PC-9 (cell line): ENCODE measurements at regions not wholly inside any gene's neighbourhood (a gene's known extent, or its start where the extent isn't known, plus 50 kb on each side); places are given as distances from the start of the nearest gene placed in this dataset.

Experiments
- BruUV-seq: library from RNA; stranded (reverse); fragments of 400-500 nt; replicated peaks from 2 replicates; lab custom pipeline; 2021; lab: Mats Ljungman, UMichigan
- CTCF ChIA-PET: fragments of 300-600 bp; sonication (Branson Sonifier 250); formaldehyde crosslinking; loops from one replicate; lab custom pipeline; 2022; ENCODE audit warnings: antibody characterized with exemption; lab: Charles Lee
- POLR2A ChIA-PET: fragments of 300-600 bp; sonication (Branson Sonifier 250); formaldehyde crosslinking; loops from one replicate; lab custom pipeline; 2022; ENCODE audit warnings: antibody characterized with exemption; ENCODE audit not compliant: unreplicated experiment; lab: Charles Lee
- DNase-seq, 2 experiments: peaks; one replicate each; pipeline versions ENCODE4 v3.0.0 to v3.0.0-alpha.2; 2015 to 2022; ENCODE audit warnings: mixed read lengths in 1 of 2
- H2AFZ ChIP-seq: fragments of 200-600 bp; sonication (generic); 2 replicates; pipeline ENCODE4 v1.8.1; 2017; ENCODE audit warnings: antibody characterized with exemption
- H3F3A ChIP-seq: fragments of 200-600 bp; sonication (generic); 2 replicates; pipeline ENCODE4 v1.8.1; 2017; ENCODE audit warnings: antibody characterized with exemption, mild to moderate bottlenecking, low read depth; ENCODE audit not compliant: insufficient read depth
- H3K27ac ChIP-seq: fragments of 200-600 bp; sonication (generic); 2 replicates; pipeline ENCODE4 v1.6.1; 2016; ENCODE audit warnings: mixed run types
- H3K27me3 ChIP-seq: fragments of 200-600 bp; sonication (generic); 2 replicates; pipeline ENCODE4 v1.6.1; 2016; ENCODE audit warnings: low read depth, mixed run types; ENCODE audit not compliant: insufficient read depth
- H3K36me3 ChIP-seq: fragments of 200-600 bp; sonication (generic); 2 replicates; pipeline ENCODE4 v1.6.1; 2016; ENCODE audit warnings: low read depth, mixed run types
- H3K4me1 ChIP-seq: fragments of 200-600 bp; sonication (generic); replicated peaks from 2 replicates; pipeline ENCODE4 v1.6.1; 2016; ENCODE audit warnings: mixed run types; ENCODE audit not compliant: insufficient read depth
- H3K4me2 ChIP-seq: fragments of 200-600 bp; sonication (generic); 2 replicates; pipeline ENCODE4 v1.6.1; 2017; ENCODE audit warnings: mixed run types
- H3K4me3 ChIP-seq: fragments of 200-600 bp; sonication (generic); 2 replicates; pipeline ENCODE4 v1.6.1; 2016; ENCODE audit warnings: mixed run types
- H3K79me2 ChIP-seq: fragments of 200-600 bp; sonication (generic); 2 replicates; pipeline ENCODE4 v1.6.1; 2017; ENCODE audit warnings: low read depth, mixed run types
- H3K9me2 ChIP-seq: fragments of 200-600 bp; sonication (generic); 2 replicates; pipeline ENCODE4 v1.8.1; 2017; ENCODE audit warnings: mild to moderate bottlenecking; ENCODE audit not compliant: insufficient read depth
- H3K9me3 ChIP-seq: fragments of 200-600 bp; sonication (generic); 2 replicates; pipeline ENCODE4 v1.8.1; 2016; ENCODE audit warnings: low read depth; ENCODE audit not compliant: insufficient read depth
- H4K20me1 ChIP-seq: fragments of 200-600 bp; sonication (generic); 2 replicates; pipeline ENCODE4 v1.8.1; 2017; ENCODE audit not compliant: insufficient read depth
- EZH2 ChIP-seq: fragments of 200-600 bp; sonication (generic); IDR thresholded peaks from 2 replicates; pipeline ENCODE4 v1.8.0; 2017; ENCODE audit warnings: antibody characterized with exemption, low read depth
- intact Hi-C: fragments of 100-400 bp; cut with micrococcal nuclease; formaldehyde crosslinking; loops from one replicate; pipeline ENCODE4 v1.10.0; 2022; ENCODE audit not compliant: unreplicated experiment
- TF ChIP-seq, protein P1 (sequence below): fragments of 200-600 bp; sonication (generic); conservative IDR thresholded peaks from 2 replicates; pipeline ENCODE4 v1.6.1; 2017; ENCODE audit warnings: mixed run types, antibody characterized with exemption, mild to moderate bottlenecking, moderate library complexity

DNA sequence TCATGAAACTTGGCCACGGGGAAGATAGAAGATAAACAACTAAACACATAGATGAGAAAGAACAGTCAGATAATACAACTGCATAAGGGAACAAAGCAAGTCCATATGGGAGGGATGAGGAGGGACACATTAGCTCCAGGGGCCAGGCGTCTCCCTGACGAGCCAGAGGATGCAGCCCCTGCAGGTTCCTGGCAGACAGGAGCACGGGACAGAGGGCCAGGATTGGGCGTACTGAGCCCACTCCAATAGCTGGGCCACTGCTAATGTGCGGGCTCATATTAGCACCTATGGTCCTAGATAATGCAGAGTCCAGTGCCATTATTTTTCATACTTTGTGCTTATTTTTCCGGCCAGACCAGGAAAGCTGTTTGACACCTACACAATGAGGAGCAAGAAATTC, 182.9 kb downstream of the ANKRD60 start:
- BruUV-seq: no TSS peak
- Histone ChIP-seq H3K4me1 (no peaks in the 10 kb centered on the region), H3K4me3 (no peak overlapping the region), H2AFZ (no peak overlapping the region), H3K79me2 (no peaks in the 10 kb centered on the region), H3F3A (no peaks in the 10 kb centered on the region), H3K27ac (no peak overlapping the region), H4K20me1 (no peaks in the 10 kb centered on the region), H3K4me2 (no peak overlapping the region), H3K9me3 (no peaks in the 10 kb centered on the region), H3K36me3 (no peaks in the 10 kb centered on the region), H3K27me3 (no peaks in the 10 kb centered on the region), H3K9me2 (no peaks in the 10 kb centered on the region)
- CTCF ChIA-PET: no interaction called here
- DNase-seq: no peak
- POLR2A ChIA-PET: no interaction called here
- no peak for TF ChIP-seq EZH2
- TF ChIP-seq, protein P1, sequence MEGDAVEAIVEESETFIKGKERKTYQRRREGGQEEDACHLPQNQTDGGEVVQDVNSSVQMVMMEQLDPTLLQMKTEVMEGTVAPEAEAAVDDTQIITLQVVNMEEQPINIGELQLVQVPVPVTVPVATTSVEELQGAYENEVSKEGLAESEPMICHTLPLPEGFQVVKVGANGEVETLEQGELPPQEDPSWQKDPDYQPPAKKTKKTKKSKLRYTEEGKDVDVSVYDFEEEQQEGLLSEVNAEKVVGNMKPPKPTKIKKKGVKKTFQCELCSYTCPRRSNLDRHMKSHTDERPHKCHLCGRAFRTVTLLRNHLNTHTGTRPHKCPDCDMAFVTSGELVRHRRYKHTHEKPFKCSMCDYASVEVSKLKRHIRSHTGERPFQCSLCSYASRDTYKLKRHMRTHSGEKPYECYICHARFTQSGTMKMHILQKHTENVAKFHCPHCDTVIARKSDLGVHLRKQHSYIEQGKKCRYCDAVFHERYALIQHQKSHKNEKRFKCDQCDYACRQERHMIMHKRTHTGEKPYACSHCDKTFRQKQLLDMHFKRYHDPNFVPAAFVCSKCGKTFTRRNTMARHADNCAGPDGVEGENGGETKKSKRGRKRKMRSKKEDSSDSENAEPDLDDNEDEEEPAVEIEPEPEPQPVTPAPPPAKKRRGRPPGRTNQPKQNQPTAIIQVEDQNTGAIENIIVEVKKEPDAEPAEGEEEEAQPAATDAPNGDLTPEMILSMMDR: no peak
- intact Hi-C loops: no loop called here

DNA sequence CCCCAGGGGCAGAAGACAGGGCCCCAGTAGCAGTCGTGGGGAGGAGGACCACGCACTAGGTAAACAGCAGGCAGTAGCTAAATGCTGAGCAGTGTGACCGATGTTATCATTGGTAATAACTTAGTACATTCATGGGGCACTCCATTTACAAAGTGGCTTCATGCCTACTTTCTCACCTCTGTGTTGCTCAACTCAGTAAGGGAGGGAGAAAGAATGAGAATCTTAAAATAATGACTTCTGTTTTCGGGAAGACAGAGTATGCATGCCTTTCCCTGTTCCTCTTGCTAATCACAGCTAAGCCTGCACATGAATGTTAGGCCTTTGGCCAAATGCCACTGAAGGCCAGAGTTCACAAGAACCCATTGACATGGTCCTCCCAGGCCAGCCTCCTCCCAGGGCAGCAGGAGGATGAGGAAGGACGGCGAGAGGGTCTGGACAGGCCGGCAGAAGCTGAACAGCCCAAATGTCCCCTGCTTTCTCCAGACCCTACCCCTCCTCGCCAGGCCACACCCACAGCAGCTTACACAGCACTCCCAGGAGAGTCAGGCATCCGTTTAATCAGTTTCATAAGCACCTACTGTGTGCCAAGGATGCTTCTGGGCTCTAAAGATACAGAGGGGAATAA, 183.4 kb downstream of the ANKRD60 start:
- Histone ChIP-seq H3K27me3 (no peaks in the 10 kb centered on the region), H3K9me3 (no peaks in the 10 kb centered on the region), H4K20me1 (no peaks in the 10 kb centered on the region), H3F3A (no peaks in the 10 kb centered on the region), H3K4me1 (no peaks in the 10 kb centered on the region), H3K4me2 (no peak overlapping the region), H3K9me2 (no peaks in the 10 kb centered on the region), H2AFZ (no peak overlapping the region), H3K27ac (no peak overlapping the region), H3K4me3 (no peak overlapping the region), H3K36me3 (no peaks in the 10 kb centered on the region), H3K79me2 (no peaks in the 10 kb centered on the region)
- TF ChIP-seq EZH2: no peak
- TF ChIP-seq, protein P1: no peak
- BruUV-seq: no TSS peak
- POLR2A ChIA-PET: no interaction called here
- intact Hi-C loops: no loop called here
- CTCF ChIA-PET: no interaction called here
- DNase-seq: no peak

DNA sequence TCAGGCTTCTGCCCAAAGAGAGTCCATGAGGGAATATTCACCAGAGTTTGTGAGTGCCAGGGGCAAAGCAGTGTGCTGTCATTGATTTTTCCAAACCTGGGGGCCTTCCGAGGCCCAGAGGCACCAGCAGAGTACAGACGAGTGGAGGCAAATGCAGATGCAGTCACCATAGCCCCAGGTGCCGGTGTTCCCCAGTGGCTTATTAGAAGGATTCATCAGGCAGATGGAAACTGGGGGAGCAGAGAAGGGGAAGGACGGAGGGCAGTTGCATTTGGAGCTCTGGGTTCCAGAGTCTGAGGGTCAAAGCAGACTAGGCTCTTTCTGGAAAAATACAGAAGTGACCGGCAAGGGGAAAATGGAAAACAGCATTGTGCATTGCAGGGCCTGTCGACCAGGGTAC, 184.2 kb downstream of the ANKRD60 start:
- no TSS peak for BruUV-seq
- CTCF ChIA-PET: interaction anchor here (0.5 kb wide), 1 partner anchor 137 kb away, joined by 14 read pairs; no protein-coding TSS in a partner anchor
- intact Hi-C loops: no loop called here

More for the DNA sequence above, 184.2 kb downstream of the ANKRD60 start:
- Histone ChIP-seq H3K4me3 (no peak overlapping the region), H3K27ac (no peak overlapping the region), H3K4me1 (no peaks in the 10 kb centered on the region), H3K9me2 (no peaks in the 10 kb centered on the region), H3K36me3 (no peaks in the 10 kb centered on the region), H3K27me3 (no peaks in the 10 kb centered on the region), H3K79me2 (no peaks in the 10 kb centered on the region), H2AFZ (no peak overlapping the region), H3K4me2 (no peak overlapping the region), H3K9me3 (no peaks in the 10 kb centered on the region), H3F3A (no peaks in the 10 kb centered on the region), H4K20me1 (no peaks in the 10 kb centered on the region)
- POLR2A ChIA-PET: no interaction called here
- DNase-seq: no peak
- TF ChIP-seq, protein P1: no peak
- no peak for TF ChIP-seq EZH2
